Fibroblast of mammary gland (primary cell): ENCODE measurements at regions not wholly inside any gene's neighbourhood (a gene's known extent, or its start where the extent isn't known, plus 50 kb on each side); places are given as distances from the start of the nearest gene placed in this dataset.
A peak's percentile ranks its signal among the peaks of the same experiment; 100 is the strongest.

Experiments used
- DNase-seq: peaks from one replicate; pipeline ENCODE4 v3.0.0-alpha.2; 2010; ENCODE audit warnings: low read depth
- H3K4me3 ChIP-seq: 2 replicates; pipeline ENCODE4 v1.5.1; 2011; ENCODE audit warnings: low read depth, mild to moderate bottlenecking, low read length, moderate library complexity; ENCODE audit not compliant: control insufficient read depth
- TF ChIP-seq, protein P1 (sequence below): conservative IDR thresholded peaks from 2 replicates; pipeline ENCODE4 v1.5.1; 2011; ENCODE audit warnings: low read depth, low read length, inconsistent platforms; ENCODE audit not compliant: control insufficient read depth, insufficient read depth

DNA sequence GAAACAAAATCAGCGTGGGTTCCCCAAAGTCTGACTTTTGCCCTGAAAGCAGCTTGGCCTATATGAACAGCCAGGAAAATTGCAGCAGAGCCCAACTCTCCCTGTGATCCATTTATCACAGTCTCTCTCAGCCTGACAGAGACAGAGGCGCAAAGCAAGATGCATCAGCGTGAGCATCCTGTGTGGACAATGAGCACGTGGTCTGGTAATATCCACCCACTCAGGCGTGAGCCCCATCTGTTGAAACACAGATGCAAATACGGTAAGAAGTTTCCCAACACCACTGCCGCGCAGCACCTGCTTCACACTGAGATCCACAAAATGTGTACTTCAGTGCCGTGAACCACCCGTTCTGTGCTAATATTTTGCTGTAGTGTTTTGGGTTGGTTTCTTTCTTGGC, 114.6 kb downstream of the MRPL36 start:
- peak; percentile 39 for DNase-seq
- TF ChIP-seq, protein P1, sequence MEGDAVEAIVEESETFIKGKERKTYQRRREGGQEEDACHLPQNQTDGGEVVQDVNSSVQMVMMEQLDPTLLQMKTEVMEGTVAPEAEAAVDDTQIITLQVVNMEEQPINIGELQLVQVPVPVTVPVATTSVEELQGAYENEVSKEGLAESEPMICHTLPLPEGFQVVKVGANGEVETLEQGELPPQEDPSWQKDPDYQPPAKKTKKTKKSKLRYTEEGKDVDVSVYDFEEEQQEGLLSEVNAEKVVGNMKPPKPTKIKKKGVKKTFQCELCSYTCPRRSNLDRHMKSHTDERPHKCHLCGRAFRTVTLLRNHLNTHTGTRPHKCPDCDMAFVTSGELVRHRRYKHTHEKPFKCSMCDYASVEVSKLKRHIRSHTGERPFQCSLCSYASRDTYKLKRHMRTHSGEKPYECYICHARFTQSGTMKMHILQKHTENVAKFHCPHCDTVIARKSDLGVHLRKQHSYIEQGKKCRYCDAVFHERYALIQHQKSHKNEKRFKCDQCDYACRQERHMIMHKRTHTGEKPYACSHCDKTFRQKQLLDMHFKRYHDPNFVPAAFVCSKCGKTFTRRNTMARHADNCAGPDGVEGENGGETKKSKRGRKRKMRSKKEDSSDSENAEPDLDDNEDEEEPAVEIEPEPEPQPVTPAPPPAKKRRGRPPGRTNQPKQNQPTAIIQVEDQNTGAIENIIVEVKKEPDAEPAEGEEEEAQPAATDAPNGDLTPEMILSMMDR: no peak
- H3K4me3 ChIP-seq: no peak overlapping the region

DNA sequence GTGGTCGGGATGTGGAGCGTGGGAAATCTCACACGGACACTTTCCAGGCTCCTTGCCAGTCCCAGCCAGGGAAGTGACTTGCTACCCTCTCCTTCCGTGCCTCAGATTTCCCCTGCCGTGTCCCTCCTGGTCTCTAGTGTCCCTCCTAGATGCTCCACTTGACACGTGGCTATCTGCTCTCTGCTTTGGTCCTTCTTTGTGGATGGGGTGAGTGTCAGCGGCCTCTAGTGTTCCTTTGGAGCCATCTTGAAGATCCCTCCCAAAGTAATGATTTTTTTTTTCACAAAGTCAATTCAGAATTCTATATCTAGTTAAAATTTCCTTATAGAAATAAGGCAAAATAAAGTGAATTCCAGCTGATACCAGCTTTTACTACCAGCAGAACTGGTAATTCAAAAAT, 117.7 kb downstream of the MRPL36 start:
- no peak overlapping the region for H3K4me3 ChIP-seq
- TF ChIP-seq, protein P1: no peak
- no peak for DNase-seq

DNA sequence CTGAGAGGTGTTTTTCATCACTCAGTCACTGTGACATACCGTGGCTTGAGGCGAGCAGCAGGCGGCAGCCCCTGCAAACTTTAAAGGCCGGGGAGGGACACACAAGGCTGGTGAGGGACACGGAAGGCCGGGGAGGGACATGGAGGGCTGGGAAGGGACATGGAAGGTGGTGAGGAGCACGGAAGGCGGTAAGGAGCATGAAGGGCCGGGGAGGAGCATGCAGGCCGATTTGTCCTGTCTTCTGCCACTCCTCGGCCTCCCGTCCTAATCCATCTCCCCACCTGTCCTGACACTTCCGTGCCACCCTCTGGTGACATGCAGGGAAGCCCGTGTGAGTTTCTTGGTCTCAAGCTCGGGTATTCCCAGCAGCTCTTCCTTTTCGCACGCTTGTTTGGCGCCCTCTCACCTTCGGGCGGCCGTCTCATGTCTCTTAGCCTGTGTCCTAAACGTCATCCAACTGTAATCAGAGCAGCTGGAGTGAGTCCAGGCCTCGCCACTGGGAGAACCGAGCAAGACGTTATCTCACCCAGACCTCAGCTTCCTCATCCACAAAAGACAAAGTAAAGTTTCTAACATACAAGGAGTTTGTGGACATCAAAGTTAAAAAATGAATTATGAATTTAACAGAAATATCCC, 126.5 kb downstream of the MRPL36 start:
- peak; percentile 22 for DNase-seq
- no peak overlapping the region for H3K4me3 ChIP-seq
- TF ChIP-seq, protein P1: no peak

- H3K4me3 ChIP-seq: no peak overlapping the region
- TF ChIP-seq, protein P1: no peak
Measured at GRCh38 chr5:1672396-1672795, 127.2 kb downstream of the MRPL36 start.

GRCh38 chr5:1671351-1671750, 128.3 kb downstream of the MRPL36 start:
- TF ChIP-seq, protein P1: no peak
- DNase-seq: no peak
- H3K4me3 ChIP-seq: no peak overlapping the region

More at GRCh38 chr5:1672396-1672795, 127.2 kb downstream of the MRPL36 start:
- no peak for DNase-seq

GRCh38 chr5:1670351-1670750, 129.3 kb downstream of the MRPL36 start:
- peak; percentile 90 for DNase-seq
- TF ChIP-seq, protein P1: no peak
- H3K4me3 ChIP-seq: no peak overlapping the region
